ENCODE measurements at regions not wholly inside any gene's neighbourhood (a gene's known extent, or its start where the extent isn't known, plus 50 kb on each side); places are given as distances from the start of the nearest gene placed in this dataset.
"Not testable (repeated sequence)": the region's sequence is repeated elsewhere in the genome, so short reads cannot be mapped to it uniquely, and the experiment has no call there.

DNA sequence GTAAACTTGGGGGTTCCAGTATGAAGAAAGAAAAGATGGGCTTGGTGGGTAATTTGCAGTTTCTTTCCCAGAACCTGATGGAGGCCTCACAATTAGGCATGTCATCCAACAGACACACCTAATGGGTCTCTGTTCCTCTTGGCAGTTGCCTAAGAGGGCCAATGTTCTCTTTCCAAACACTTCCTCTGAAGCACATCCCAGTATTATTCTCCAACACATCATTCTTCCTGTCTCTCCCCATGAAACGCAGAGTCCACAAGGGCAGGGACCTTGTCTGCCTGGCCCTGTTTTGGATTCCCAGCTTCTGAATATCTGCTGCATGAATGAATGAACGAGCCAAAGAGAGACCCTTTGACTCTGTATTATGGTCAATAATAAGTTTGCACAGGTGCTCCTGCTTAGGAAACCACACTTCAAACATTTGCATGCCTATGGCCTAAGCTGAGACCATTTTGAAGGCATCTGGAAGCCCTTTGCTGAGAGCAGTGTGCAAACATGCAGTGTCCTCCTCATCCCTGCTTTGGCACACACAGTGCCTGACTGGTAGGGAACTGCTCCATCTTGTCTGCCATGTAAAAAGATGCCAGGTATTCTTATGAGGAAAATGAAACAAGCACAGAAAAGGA is 100.9 kb upstream of the CHST15 start:
- DNase-seq (ENCODE audit: low read depth, low spot score) = no peak
- in situ Hi-C loops (cut with HindIII; ENCODE audit: low pct_unique_long_range_greater_than_20kb, low sequenced_read_pairs) = no loop called here

DNA sequence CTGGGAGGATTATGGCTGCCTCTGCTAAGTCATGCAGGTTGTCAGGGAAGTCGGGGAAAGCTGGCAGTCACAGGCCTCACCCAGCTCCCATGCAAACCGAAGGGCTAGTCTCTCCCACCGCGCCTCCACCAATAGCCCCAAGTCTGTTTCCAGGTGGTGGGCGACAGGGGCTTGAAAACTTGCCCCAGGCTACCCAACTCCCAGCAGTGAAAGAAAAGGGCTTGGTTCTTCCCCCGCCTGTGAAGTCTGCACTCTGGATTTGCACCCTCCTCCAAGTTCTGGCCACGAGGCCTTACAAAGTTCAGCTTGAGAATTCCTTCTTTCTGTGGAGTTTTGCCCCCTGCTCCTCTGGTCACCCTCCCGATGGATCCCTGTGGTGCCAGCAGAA is 99.9 kb upstream of the CHST15 start:
- in situ Hi-C loops (cut with HindIII; ENCODE audit: low pct_unique_long_range_greater_than_20kb, low sequenced_read_pairs) = no loop called here
- no peak for DNase-seq (ENCODE audit: low read depth, low spot score)

DNA sequence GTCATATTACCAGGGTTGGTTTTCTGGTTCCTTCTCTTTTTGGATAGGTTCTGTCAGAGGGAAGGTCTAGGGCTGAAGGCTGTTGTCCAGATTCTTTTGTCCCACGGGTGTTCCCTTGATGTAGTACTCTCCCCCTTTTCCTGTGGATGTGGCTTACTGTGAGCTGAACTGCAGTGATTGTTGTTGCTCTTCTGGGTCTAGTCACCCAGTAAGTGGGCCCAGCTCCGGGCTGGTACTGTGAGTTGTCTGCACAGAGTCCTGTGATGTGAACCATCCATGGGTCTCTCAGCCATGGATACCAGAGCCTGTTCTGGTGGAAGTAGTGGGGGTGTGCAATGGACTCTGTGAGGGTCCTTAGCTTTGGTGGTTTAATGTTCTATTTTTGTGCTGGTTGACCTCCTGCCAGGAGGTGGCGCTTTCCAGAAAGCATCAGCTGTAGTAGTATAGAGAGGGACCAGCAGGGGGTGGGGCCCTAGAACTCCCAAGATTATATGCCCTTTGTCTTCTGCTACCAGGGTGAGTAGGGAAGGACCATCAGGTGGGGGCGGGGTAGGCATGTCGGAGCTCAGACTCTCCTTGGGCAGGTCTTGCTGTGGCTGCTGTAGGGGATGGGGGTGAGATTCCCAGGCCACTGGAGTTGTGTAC is 99.4 kb upstream of the CHST15 start:
- in situ Hi-C loops (cut with HindIII; ENCODE audit: low pct_unique_long_range_greater_than_20kb, low sequenced_read_pairs); DNase-seq (ENCODE audit: low read depth, low spot score): not testable (repeated sequence)

GRCh38 chr10:124190476-124190875 is 97.1 kb upstream of the CHST15 start:
- DNase-seq (ENCODE audit: low read depth, low spot score); in situ Hi-C loops (cut with HindIII; ENCODE audit: low pct_unique_long_range_greater_than_20kb, low sequenced_read_pairs): not testable (repeated sequence)

DNA sequence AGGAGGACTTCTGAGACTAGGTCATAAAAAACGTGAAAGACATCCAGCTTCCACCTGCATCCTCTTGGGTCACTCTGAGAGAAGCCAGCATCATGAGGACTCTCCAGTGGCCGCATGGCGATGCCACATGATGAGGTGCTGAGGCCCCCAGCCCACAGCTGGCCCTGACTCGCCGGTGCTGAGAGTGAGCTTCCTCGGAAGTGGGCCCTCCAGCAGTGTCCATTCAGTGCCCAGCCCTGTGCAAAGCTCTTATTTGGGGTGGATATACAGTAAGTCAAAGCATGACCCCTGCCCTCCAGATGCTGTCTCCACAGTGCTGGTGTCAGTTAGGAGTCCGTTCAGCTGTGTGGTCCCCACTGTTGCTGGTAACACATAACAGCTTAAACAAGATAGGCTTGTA is 93.6 kb upstream of the CHST15 start:
- in situ Hi-C loops (cut with HindIII; ENCODE audit: low pct_unique_long_range_greater_than_20kb, low sequenced_read_pairs) = no loop called here
- DNase-seq (ENCODE audit: low read depth, low spot score) = no peak

DNA sequence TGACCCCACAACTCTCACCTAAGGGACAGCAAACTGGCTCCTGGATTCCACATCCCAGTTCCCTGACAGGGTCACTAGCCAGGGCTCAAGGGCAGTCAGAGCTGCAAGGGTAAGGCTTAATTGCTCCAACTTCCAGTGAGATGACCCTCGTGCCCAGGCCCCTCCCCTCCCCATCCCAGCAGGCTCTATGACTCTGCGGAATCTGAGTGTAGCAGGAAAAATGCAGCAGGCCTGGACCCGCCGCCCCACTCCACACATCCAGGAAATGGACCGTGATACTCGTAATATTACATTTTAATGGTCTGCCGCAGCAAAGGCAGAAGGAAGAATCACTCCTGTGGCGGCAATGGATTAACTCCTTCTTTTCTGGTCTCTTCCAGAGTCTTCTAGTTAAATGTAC is 91.7 kb upstream of the CHST15 start:
- DNase-seq (ENCODE audit: low read depth, low spot score) = no peak
- in situ Hi-C loops (cut with HindIII; ENCODE audit: low pct_unique_long_range_greater_than_20kb, low sequenced_read_pairs) = no loop called here

DNA sequence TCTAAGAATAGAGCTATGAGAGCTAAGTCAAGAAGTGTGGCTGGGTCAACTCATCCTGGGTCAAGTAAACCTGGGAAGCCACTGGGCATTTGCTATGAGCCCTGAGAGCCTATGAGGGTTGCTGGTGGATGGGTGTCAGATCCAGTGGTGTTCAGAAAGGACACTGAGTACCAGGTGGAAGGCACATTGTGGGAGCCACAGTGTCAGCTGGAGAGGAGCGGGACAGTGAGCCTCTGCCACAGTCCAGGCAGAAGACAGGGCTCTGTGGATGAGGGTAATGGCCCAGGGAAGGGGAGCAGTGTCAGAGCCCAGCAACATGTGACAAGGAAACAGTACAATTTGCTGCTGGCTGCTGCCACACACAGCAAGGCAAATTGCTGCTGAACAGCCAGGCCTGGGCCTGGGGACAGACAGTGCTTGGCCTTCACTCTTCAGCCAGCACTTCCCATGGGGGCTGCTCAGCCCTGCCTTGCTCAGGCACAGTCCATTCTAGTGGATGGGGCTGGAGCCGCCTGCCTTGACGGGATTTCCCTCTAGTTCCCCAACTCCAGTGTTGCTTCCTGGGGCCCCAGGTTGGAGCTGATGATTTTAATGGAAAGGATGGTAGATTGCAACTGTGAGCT is 90.9 kb upstream of the CHST15 start:
- in situ Hi-C loops (cut with HindIII; ENCODE audit: low pct_unique_long_range_greater_than_20kb, low sequenced_read_pairs) = no loop called here
- DNase-seq (ENCODE audit: low read depth, low spot score) = no peak

DNA sequence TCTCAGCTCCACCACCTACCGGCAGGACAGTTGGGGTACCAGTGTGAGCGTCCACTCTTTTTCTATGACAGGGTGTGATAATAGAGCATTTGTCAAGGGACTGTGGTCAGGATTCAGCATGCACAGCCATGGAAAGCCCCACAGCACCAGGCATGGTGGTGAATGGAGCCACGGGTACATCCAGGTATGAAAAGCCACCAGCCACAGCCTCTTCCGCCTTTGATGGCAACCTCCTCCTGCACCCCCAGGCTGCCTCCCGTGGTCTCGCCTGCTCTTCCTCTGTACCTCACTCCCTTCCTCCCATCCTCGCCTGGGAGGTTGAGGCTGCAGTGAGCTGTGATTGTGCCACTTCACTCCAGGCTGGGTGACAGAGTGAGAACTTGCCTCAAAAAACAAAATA is 90.2 kb upstream of the CHST15 start:
- DNase-seq (ENCODE audit: low read depth, low spot score) = no peak
- in situ Hi-C loops (cut with HindIII; ENCODE audit: low pct_unique_long_range_greater_than_20kb, low sequenced_read_pairs) = no loop called here

- no peak for DNase-seq (ENCODE audit: low read depth, low spot score)
- in situ Hi-C loops (cut with HindIII; ENCODE audit: low pct_unique_long_range_greater_than_20kb, low sequenced_read_pairs) = no loop called here
Observed at GRCh38 chr10:124182088-124182541, 88.7 kb upstream of the CHST15 start.

- in situ Hi-C loops (cut with HindIII; ENCODE audit: low pct_unique_long_range_greater_than_20kb, low sequenced_read_pairs) = no loop called here
- DNase-seq (ENCODE audit: low read depth, low spot score) = no peak
Observed at GRCh38 chr10:124181656-124182055, 88.3 kb upstream of the CHST15 start.

DNA sequence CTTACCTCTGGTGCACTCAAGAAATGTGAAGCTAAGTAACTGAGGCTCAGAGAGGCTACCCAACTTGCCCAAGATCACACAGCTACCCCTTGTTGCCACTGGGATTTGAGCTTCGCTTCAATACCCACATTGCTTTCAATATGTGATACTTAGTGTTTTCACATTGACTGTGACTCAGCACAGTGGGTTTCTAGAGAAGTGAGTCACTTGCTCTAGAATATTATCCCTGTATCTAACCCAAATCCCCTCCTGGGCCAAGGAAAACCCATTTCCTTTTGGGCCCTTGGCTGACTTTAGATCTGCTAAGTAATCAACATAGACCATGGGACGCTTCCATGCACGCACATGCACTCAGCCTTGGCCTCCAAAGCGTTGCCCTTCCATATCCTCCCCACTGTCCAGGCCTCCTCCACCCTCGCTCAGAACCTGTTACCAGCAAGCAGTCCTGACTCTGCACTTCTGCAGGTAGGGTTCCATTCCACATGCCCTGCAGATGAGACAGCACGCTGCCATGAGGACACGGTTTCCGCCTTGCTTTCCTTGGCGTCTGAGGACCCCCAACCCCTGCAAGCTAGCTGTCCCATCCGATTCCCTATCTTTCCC is 87.7 kb upstream of the CHST15 start:
- in situ Hi-C loops (cut with HindIII; ENCODE audit: low pct_unique_long_range_greater_than_20kb, low sequenced_read_pairs) = no loop called here
- DNase-seq (ENCODE audit: low read depth, low spot score) = no peak

- DNase-seq (ENCODE audit: low read depth, low spot score) = no peak
- in situ Hi-C loops (cut with HindIII; ENCODE audit: low pct_unique_long_range_greater_than_20kb, low sequenced_read_pairs) = no loop called here
Observed at GRCh38 chr10:124180044-124180745, 86.8 kb upstream of the CHST15 start.

DNA sequence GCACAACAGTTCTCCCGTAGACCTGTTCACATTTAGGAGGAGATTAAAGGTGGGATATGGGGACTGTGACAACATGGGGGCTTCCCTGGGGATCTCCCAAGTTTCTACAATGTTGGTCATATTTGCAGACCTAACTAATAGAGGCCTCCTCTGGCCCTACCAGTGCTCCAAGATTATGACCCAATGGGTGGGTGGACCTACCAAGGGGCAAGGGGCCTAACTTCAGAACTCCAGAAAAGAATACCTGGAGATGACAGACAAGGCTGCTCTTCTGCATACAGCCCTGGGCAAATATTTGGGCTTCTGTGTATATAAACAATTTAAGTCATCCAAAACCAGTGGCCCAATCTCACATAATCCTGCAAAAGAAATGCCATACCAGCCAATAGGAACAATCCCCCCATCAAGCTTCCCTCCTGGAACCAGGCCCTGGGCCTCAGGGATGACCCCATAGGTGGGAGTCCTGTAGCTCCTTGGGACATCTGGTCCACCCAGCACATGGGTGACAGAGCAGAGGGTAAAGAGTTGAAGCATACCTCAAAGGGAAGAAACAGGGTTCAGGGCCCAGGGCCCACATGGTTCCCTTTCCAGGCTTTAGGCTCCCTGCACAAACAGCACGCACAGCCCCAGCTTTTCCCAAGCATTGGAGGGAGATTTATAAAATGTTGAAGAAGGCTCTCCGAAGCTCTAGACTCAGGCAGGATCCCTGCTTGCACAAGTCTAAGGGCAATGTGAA is 86.1 kb upstream of the CHST15 start:
- in situ Hi-C loops (cut with HindIII; ENCODE audit: low pct_unique_long_range_greater_than_20kb, low sequenced_read_pairs) = no loop called here
- DNase-seq (ENCODE audit: low read depth, low spot score) = no peak

- DNase-seq (ENCODE audit: low read depth, low spot score) = no peak
Observed at GRCh38 chr10:124177180-124177518, 83.8 kb upstream of the CHST15 start.

DNA sequence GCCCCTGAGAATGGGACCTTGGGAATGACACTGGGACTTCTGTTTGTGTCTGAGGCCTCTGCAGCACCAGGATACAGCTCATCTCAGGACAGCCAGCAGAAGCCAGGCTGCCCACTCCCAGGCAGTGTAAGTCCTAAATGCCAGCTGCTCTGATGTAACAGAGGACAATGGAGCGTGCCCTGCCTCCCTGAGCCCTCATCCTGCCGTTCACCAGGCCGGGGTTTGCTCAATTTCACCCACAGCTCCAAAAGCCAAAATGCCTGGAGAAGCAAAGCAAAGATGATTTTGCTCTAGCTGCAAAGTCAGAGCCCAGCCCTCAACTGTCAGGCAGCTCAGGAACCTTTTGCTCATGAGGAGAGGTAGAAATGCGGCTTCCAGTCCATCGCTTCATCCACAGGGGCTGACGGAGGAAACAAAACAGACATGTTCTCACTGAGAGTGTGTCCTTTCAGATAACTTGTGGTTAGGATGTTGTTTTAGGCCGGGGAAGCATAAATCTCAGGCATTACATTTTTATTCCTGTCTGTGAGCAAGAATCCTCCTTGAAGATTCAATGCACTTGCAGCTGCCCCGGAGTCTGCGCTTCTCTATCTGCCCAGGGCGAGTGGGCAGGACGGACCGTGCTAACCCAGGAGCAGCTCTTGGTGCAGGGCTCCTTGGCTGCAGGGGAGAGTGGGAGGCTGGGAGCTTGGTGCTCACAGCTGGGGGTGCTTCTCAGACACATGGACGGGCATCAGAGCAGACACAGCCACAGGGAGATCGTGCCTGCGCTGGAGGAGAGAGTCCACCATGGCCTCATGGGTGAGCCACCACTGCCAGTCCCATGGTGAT is 83.2 kb upstream of the CHST15 start:
- DNase-seq (ENCODE audit: low read depth, low spot score) = no peak

More at GRCh38 chr10:124177180-124177518, 83.8 kb upstream of the CHST15 start:
- in situ Hi-C loops (cut with HindIII; ENCODE audit: low pct_unique_long_range_greater_than_20kb, low sequenced_read_pairs) = no loop called here

GRCh38 chr10:124175701-124176348 is 82.4 kb upstream of the CHST15 start:
- in situ Hi-C loops (cut with HindIII; ENCODE audit: low pct_unique_long_range_greater_than_20kb, low sequenced_read_pairs) = no loop called here
- no peak for DNase-seq (ENCODE audit: low read depth, low spot score)

More for the DNA sequence above, 83.2 kb upstream of the CHST15 start:
- in situ Hi-C loops (cut with HindIII; ENCODE audit: low pct_unique_long_range_greater_than_20kb, low sequenced_read_pairs) = no loop called here

Data from SK-MEL-5 (cell line).